Naive B cell (primary cell): ENCODE measurements at regions not wholly inside any gene's neighbourhood (a gene's known extent, or its start where the extent isn't known, plus 50 kb on each side); places are given as distances from the start of the nearest gene placed in this dataset.
"Not testable (repeated sequence)": the region's sequence is repeated elsewhere in the genome, so short reads cannot be mapped to it uniquely, and the experiment has no call there.

Experiments used
- ATAC-seq, 2 donors: fragments of 150-1000 bp; cut with Tn5 transposase; 2 replicates each; pipeline ENCODE4 v1.10.0; 2021; ENCODE audit warnings: low read depth in 2 of 2, mild to moderate bottlenecking in 2 of 2, moderate library complexity in 2 of 2
- DNase-seq: peaks from one replicate; pipeline ENCODE4 v3.0.0; 2022
- H3K27ac Mint-ChIP-seq, 6 donors: one replicate each; pipeline ENCODE4 v1.8.0; 2020 to 2022; ENCODE audit warnings: mild to moderate bottlenecking in 6 of 6, mixed read lengths in 6 of 6, moderate library complexity in 5 of 6, inconsistent platforms in 2 of 6
- H3K27me3 Mint-ChIP-seq, 3 donors: one replicate each; pipeline ENCODE4 v1.8.0; 2021 to 2022; ENCODE audit warnings: mixed read lengths in 3 of 3, mild to moderate bottlenecking in 1 of 3
- H3K36me3 Mint-ChIP-seq, 2 donors: one replicate each; pipeline ENCODE4 v1.8.0; 2020 to 2022; ENCODE audit warnings: mixed read lengths in 2 of 2, inconsistent platforms in 1 of 2, mild to moderate bottlenecking in 1 of 2
- H3K4me1 Mint-ChIP-seq, 3 donors: one replicate each; pipeline ENCODE4 v1.8.0; 2020 to 2022; ENCODE audit warnings: mixed read lengths in 3 of 3, inconsistent platforms in 1 of 3, mild to moderate bottlenecking in 1 of 3, moderate library complexity in 1 of 3
- H3K4me3 Mint-ChIP-seq, 8 donors: one replicate each; pipeline ENCODE4 v1.8.0; 2020 to 2022; ENCODE audit warnings: mild to moderate bottlenecking in 8 of 8, mixed read lengths in 8 of 8, moderate library complexity in 8 of 8, inconsistent platforms in 2 of 8
- H3K9me3 Mint-ChIP-seq, 7 donors: one replicate each; pipeline ENCODE4 v1.8.0; 2020 to 2022; ENCODE audit warnings: mixed read lengths in 7 of 7, mild to moderate bottlenecking in 5 of 7, inconsistent platforms in 2 of 7, moderate library complexity in 1 of 7

DNA sequence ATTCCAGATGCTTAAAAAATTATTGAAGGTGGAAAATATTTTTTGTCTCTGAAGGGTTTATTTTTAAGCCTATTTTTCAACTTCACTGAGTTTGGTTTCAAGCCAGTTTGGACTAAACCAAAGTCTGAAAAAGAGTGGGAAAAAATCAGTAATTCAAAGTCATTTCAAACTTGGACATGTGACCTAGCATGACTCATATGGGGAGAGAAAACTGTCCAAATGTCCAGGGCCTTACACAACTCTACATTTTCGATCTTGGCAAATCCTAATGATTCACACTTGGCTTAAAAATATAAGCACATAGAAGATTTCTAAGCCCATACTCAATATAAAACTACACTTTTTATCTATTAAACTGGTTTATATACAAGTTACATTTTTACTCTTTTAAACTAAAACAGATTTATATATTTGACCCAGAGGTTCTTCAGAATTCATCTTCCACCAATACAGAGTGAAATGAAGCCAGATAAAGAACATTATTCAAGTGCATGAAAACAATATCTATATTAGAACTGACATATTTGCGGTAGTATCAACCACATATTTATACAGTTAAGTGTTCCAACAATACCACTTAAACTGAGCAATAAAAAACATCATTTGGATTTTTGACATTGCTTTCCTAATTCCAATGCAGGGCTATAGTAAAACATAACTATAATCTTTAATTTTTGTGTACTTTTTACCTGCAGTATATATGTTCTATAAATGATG lies 110.3 kb upstream of the TCF21 start:
- H3K4me3 Mint-ChIP-seq: no peak overlapping the region

DNA sequence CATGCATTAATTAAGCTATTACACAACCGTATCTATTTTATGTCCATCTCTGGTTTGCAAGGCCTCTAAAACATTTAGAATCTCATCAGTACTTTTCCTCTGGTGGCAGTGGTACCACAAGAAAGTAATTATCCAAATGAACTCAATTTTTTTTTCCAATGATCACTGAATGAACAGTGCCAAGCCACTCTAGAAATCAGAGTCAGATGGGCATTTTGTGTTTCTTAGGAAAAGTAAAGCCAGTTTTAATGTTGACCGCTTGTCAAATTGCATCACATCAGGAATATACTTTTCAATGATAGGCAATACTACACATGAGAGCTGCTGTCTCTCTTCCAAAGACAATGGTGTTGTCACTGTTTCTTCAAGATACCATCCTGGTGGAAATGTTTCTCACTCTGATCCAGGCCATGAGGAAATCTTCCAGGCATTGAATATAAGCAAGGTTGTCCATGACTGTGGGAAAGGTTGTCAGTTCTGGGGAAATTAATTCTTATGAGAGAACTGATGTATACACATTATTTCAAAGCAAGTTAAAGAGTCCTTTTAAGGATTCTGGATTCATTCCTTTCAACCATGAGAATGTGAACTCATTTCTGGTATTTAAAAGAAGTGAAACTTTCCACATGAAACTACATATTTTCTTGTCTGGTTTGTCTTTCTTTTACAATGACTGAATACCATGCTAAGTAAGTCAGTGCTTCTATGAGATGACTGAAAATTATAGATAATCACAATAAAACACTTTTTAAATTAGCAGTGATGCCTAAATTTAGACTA lies 108.8 kb upstream of the TCF21 start:
- no peaks in the 10 kb centered on the region for H3K36me3 Mint-ChIP-seq
- H3K27ac Mint-ChIP-seq: no peak overlapping the region
- no peaks in the 10 kb centered on the region for H3K4me1 Mint-ChIP-seq
- no peak overlapping the region for H3K4me3 Mint-ChIP-seq
- peaks cover 0 to 3% (median 0%) of the 10 kb centered on the region in 3 donors for H3K27me3 Mint-ChIP-seq
- ATAC-seq (no peak), DNase-seq (no peak)
- H3K9me3 Mint-ChIP-seq: peaks cover 0 to 2% (median 0%) of the 10 kb centered on the region in 7 donors

More for the DNA sequence above, 110.3 kb upstream of the TCF21 start:
- H3K27ac Mint-ChIP-seq: no peak overlapping the region
- no peaks in the 10 kb centered on the region for H3K4me1 Mint-ChIP-seq
- ATAC-seq (no peak), DNase-seq (no peak)
- peaks cover 0 to under 1% (median 0%) of the 10 kb centered on the region in 7 donors for H3K9me3 Mint-ChIP-seq
- peaks cover 0 to 6% (median 0%) of the 10 kb centered on the region in 3 donors for H3K27me3 Mint-ChIP-seq
- H3K36me3 Mint-ChIP-seq: no peaks in the 10 kb centered on the region

DNA sequence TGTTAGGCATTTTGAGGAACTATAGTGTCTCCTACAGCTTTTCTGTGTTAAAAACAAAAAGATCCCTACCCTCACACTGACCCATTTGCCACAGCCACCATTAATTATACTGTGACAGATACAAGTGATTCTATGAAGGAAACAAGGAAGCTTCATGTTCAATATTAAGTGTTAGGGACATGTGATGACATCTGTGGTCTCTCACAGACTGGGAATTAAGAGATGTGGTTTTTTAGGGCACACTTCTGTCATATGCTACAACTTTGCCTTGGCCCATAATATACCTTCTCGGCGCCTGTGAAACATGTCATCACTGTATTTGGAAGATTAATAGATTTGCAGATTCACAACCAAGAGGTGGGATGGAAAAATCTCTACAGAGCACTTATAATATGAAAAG lies 102.9 kb upstream of the TCF21 start:
- Mint-ChIP-seq H3K36me3 (no peaks in the 10 kb centered on the region), H3K4me3 (no peak overlapping the region), H3K4me1 (no peaks in the 10 kb centered on the region), H3K27me3 (peaks cover 11 to 16% (median 16%) of the 10 kb centered on the region in 3 donors), H3K27ac (no peak overlapping the region), H3K9me3 (peaks cover 0 to 5% (median 0%) of the 10 kb centered on the region in 7 donors)
- no peak for DNase-seq
- ATAC-seq: no peak

DNA sequence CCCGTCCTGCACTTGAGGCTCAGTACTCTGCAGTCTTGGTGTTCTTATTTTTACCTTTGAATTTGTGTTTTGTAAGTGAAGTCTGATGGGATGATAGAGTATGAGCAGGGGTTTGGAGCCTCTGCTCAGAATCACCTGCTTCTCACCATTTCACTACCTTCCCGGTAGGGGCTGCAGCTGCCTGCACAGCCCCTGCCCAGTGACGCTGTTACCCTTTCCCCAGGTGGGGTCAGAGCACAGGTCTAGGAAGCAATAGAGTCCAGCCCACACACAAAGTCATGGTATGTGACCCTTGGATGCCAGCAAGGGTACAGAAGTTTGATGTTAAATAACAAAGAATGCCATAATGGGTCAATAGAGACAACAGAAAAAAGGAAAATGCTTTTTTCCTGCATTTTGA lies 101.8 kb upstream of the TCF21 start:
- DNase-seq: no peak
- H3K4me1 Mint-ChIP-seq: no peaks in the 10 kb centered on the region

DNA sequence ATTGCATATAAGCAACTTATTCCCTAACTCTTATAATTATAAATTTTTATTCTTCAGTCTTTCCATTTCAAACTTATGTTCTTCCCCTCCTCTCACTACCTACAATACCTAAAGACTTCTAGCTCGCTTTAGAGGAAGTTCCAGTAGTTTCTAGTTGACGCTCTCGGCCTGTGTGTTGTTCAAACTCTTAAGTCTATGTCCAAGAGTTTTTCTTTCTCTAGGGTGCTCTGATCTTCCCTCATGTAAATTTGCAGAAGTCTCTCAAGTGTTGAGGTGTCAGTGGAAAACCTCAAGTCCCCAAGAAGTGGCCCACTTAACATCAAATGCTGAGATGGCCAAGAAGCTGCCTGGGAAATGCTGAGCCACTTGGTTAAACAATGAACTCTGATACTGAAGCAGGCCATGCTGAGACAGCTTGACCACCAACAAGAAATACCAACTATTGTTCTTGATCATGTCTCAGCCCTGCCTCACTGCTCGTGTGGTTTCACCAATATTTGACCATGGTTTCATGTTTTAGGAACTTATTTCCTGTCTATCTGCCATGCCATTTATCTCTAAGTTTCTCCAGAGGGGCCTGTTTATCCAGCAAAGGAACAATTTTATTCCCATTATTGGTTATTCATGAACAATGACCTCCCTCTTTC lies 100.9 kb upstream of the TCF21 start:
- Mint-ChIP-seq H3K36me3 (no peaks in the 10 kb centered on the region), H3K4me1 (no peaks in the 10 kb centered on the region), H3K27me3 (peaks cover 11 to 18% (median 16%) of the 10 kb centered on the region in 3 donors), H3K27ac (no peak overlapping the region), H3K4me3 (no peak overlapping the region), H3K9me3 (peaks cover 0 to 6% (median 1%) of the 10 kb centered on the region in 7 donors)
- ATAC-seq: no peak
- no peak for DNase-seq

More for the DNA sequence above, 101.8 kb upstream of the TCF21 start:
- Mint-ChIP-seq H3K9me3 (peaks cover 0 to 5% (median 0%) of the 10 kb centered on the region in 7 donors), H3K36me3 (no peaks in the 10 kb centered on the region), H3K4me3 (no peak overlapping the region), H3K27me3 (peaks cover 11 to 18% (median 16%) of the 10 kb centered on the region in 3 donors), H3K27ac (no peak overlapping the region)
- ATAC-seq: no peak

DNA sequence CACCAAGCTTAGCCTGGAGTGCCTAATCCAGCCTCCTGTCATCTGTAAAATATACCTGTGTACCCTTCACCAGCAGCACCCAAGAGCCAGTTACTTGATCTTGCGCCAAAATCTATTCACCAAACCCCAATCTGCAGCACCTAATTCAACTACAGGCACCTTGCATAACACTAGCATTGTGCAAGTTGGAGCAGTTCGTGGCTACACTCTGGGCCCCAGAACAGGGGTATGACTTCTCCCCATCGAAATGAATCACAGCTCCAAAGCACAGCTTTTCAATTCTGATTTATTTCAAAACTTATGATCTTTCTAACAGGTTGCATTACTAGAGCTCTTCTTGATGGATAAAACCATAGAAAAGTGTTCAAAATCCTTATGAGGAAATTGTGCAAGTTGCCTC lies 100.4 kb upstream of the TCF21 start:
- Mint-ChIP-seq H3K36me3 (no peaks in the 10 kb centered on the region), H3K27ac (no peak overlapping the region), H3K4me3 (no peak overlapping the region), H3K4me1 (no peaks in the 10 kb centered on the region), H3K27me3 (peaks cover 11 to 18% (median 16%) of the 10 kb centered on the region in 3 donors), H3K9me3 (peaks cover 0 to 10% (median 5%) of the 10 kb centered on the region in 7 donors)
- DNase-seq: no peak
- ATAC-seq: no peak

DNA sequence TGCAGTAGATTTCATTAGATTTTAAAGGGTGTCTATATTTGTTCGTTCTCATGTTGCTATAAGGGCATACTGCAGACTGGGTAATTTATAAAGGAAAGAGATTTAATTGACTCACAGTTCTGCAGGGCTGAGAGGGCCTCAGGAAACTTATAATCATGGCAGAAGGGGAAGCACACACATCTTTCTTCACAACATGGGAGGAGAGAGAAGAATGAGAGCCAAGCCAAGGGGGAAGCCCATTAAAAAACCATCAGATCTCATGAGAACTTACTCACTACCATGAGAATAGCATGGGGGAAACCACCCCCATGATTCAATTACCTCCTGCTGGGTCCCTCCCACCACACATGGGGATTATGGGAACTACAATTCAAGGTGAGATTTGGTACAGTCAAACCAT lies 99.5 kb upstream of the TCF21 start:
- not testable (repeated sequence) for H3K36me3 Mint-ChIP-seq, H3K4me1 Mint-ChIP-seq, H3K4me3 Mint-ChIP-seq

DNA sequence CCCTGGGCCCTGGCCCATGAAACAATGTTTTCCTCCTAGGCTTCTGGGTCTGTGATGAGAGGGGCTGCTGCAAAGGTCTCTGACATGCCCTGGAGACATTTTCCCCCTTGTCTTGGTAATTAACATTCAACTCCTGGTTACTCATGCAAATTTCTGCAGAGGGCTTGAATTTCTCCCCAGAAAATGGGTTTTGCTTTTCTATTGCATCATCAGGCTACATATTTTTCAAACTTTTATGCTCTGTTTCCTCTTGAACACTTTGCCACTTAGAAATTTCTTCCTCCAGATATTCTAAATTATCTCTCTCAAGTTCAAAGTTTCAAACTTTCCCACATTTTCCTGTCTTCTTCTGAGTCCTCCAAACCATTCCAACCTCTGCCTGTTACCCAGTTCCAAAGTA lies 98.2 kb upstream of the TCF21 start:
- peaks cover 11 to 18% (median 16%) of the 10 kb centered on the region in 3 donors for H3K27me3 Mint-ChIP-seq
- H3K4me1 Mint-ChIP-seq, ATAC-seq, H3K4me3 Mint-ChIP-seq, DNase-seq, H3K36me3 Mint-ChIP-seq: not testable (repeated sequence)
- H3K9me3 Mint-ChIP-seq: peaks cover 0 to 24% (median 9%) of the 10 kb centered on the region in 7 donors
- peak overlapping the region in 1 of 6 donors; percentile 5 for H3K27ac Mint-ChIP-seq

More for the DNA sequence above, 99.5 kb upstream of the TCF21 start:
- H3K27ac Mint-ChIP-seq, ATAC-seq, DNase-seq: not testable (repeated sequence)
- Mint-ChIP-seq H3K27me3 (peaks cover 11 to 18% (median 16%) of the 10 kb centered on the region in 3 donors), H3K9me3 (peaks cover 0 to 14% (median 5%) of the 10 kb centered on the region in 7 donors)

DNA sequence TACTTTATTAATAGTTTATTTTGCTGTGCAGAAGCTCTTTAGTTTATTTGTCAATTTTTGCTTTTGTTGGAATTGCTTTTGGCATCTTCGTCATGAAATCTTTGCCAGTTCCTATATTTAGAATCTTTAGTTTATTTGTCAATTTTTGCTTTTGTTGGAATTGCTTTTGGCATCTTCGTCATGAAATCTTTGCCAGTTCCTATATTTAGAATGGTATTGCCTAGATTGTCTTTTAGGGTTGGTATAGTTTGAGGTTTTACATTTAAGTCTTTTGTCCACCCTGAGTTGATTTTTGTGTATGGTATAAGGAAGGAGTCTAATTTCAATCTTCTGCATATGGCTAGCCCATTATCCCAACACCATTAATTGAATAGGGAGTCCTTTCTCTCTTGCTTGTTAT lies 93.9 kb upstream of the TCF21 start:
- not testable (repeated sequence) for H3K4me3 Mint-ChIP-seq, ATAC-seq, H3K27me3 Mint-ChIP-seq, H3K27ac Mint-ChIP-seq, DNase-seq, H3K36me3 Mint-ChIP-seq, H3K4me1 Mint-ChIP-seq
- peaks cover 7 to 41% (median 25%) of the 10 kb centered on the region in 7 donors for H3K9me3 Mint-ChIP-seq

DNA sequence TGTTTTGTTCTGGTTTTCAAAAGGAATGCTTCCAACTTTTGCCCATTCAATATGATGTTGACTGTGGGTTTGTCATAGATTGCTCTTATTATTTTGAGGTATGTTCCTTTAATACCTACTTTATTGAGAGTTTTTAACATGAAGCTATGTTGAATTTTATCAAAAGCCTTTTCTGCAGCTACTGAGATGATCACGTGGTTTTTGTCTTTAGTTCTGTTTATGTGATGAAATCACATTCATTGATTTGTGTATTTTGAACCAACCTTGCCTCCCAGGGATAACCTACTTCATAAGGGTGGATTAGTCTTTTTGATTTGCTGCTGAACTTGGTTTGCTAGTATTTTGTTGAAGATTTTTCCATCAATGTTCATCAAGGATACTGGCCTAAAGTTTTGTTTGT lies 92.7 kb upstream of the TCF21 start:
- H3K36me3 Mint-ChIP-seq: no peaks in the 10 kb centered on the region
- no peaks in the 10 kb centered on the region for H3K4me1 Mint-ChIP-seq
- no peak overlapping the region for H3K4me3 Mint-ChIP-seq
- H3K9me3 Mint-ChIP-seq: peaks cover 7 to 36% (median 21%) of the 10 kb centered on the region in 7 donors
- no peak for ATAC-seq
- DNase-seq: no peak
- H3K27ac Mint-ChIP-seq: no peak overlapping the region
- H3K27me3 Mint-ChIP-seq: no peaks in the 10 kb centered on the region

DNA sequence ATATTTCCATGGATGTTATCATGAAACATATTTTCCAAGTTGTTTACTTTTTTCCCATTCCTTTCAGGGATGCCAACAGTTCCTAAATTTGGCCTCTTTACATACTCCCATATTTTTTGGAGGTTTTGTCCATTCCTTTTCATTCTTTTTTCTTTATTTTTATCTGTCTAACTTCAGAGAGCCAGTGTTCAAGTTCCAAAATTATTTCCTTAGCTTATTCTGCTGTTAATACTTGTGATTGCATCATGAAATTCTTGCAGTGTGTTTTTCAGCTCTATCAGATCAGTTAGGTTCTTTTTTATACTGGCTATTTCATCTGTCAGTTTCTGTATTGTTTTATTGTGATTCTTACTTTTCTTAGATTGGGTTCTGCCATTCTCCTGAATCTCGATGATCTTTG lies 89.9 kb upstream of the TCF21 start:
- Mint-ChIP-seq H3K9me3 (peaks cover 3 to 28% (median 14%) of the 10 kb centered on the region in 7 donors), H3K4me1 (no peaks in the 10 kb centered on the region), H3K27ac (no peak overlapping the region), H3K27me3 (peaks cover 0 to 5% (median 0%) of the 10 kb centered on the region in 3 donors), H3K36me3 (no peaks in the 10 kb centered on the region), H3K4me3 (no peak overlapping the region)
- no peak for ATAC-seq
- DNase-seq: no peak

DNA sequence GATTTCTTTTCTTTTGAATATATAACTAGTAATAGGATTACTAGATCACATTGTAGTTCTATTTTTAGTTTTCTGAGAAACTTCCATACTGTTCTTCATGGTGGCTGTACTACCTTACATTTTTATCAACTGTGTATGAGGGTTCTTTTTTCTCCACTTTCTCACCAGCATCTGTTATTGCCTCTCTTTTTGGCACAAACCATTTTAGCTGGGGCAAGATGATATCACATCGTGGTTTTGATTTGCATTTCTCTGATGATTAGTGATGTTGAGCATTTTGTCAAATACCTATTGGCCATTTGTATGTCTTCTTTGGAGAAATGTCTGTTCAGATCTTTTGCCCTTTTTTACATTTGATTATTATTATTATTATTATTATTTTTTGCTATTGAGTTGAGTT lies 86.1 kb upstream of the TCF21 start:
- H3K9me3 Mint-ChIP-seq: peaks cover 2 to 16% (median 8%) of the 10 kb centered on the region in 7 donors
- H3K36me3 Mint-ChIP-seq: no peaks in the 10 kb centered on the region
- H3K4me1 Mint-ChIP-seq: peaks cover 0 to 5% (median 0%) of the 10 kb centered on the region in 3 donors
- H3K4me3 Mint-ChIP-seq: no peak overlapping the region
- DNase-seq (no peak), ATAC-seq (no peak)
- no peak overlapping the region for H3K27ac Mint-ChIP-seq
- peaks cover 4 to 11% (median 8%) of the 10 kb centered on the region in 3 donors for H3K27me3 Mint-ChIP-seq

DNA sequence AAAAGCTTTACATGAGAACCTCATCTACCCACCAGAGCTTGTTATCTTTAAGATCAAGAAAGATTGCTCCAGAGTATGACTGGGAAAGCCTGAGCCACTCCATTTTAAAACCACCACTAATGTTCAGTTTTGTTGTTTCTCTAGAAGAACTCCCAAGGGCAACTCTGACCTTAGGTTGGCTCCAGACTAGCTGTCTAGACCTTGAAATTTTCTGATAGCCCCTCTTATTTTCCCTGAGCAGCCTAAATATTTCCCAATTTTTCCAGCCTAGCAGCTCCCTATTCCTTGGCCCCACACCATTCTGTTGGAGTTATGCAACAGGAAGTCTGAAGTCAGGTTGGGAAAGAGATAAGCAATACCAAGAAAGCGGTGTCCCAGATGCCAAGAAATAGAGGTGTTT lies 84.6 kb upstream of the TCF21 start:
- Mint-ChIP-seq H3K36me3 (no peaks in the 10 kb centered on the region), H3K27ac (no peak overlapping the region), H3K27me3 (peaks cover 8 to 11% (median 8%) of the 10 kb centered on the region in 3 donors), H3K4me3 (no peak overlapping the region), H3K9me3 (peaks cover 0 to 5% (median 2%) of the 10 kb centered on the region in 7 donors), H3K4me1 (peaks cover 0 to 5% (median 0%) of the 10 kb centered on the region in 3 donors)
- no peak for DNase-seq
- no peak for ATAC-seq
